ENCODE measurements at regions not wholly inside any gene's neighbourhood (a gene's known extent, or its start where the extent isn't known, plus 50 kb on each side); places are given as distances from the start of the nearest gene placed in this dataset.

- TF ChIP-seq EP300 (conservative IDR thresholded peaks at IDR 0.05; ENCODE audit: poor library complexity, severe bottlenecking) = no peak
- TF ChIP-seq MXI1 (conservative IDR thresholded peaks at IDR 0.05; ENCODE audit: poor library complexity, severe bottlenecking) = no peak
These were observed 674.9 kb upstream of the ADGRL4 start (continued) for GRCh38 chr1:79681382-79681781.

- Histone ChIP-seq H2AFZ (ENCODE audit: low read depth, low read length) (no peak overlapping the region), H3K9ac (ENCODE audit: low read length) (no peak overlapping the region), H3K27ac (ENCODE audit: low read length) (no peak overlapping the region), H3K9me2 (ENCODE audit: insufficient read depth, low read length) (no peaks in the 10 kb centered on the region), H3K27me3 (ENCODE audit: insufficient read depth, low read depth, low read length) (no peaks in the 10 kb centered on the region), H3K4me3 (ENCODE audit: low read length) (no peak overlapping the region), H3K9me3 (ENCODE audit: low read length) (no peaks in the 10 kb centered on the region), H3K79me2 (replicated peaks; ENCODE audit: insufficient read depth, low read length) (no peaks in the 10 kb centered on the region), H4K20me1 (ENCODE audit: insufficient read depth) (no peaks in the 10 kb centered on the region), H3F3A (ENCODE audit: insufficient read depth, low read length, poor library complexity, severe bottlenecking) (no peaks in the 10 kb centered on the region), H3K4me2 (ENCODE audit: low read length) (no peak overlapping the region), H3K36me3 (ENCODE audit: insufficient read depth, low read length) (no peaks in the 10 kb centered on the region)
- no peak for TF ChIP-seq RAD21 (conservative IDR thresholded peaks at IDR 0.05)
- no peak for TF ChIP-seq EZH2 (IDR thresholded peaks at IDR 0.05; ENCODE audit: borderline replicate concordance, insufficient read depth, low read length, poor library complexity, severe bottlenecking)
- TF ChIP-seq SMC3 (conservative IDR thresholded peaks at IDR 0.05; ENCODE audit: poor library complexity) = no peak
- no peak for TF ChIP-seq CTCF (IDR thresholded peaks at IDR 0.05; ENCODE audit: poor library complexity, severe bottlenecking)
- TF ChIP-seq MXI1 (conservative IDR thresholded peaks at IDR 0.05; ENCODE audit: poor library complexity, severe bottlenecking) = no peak
- TF ChIP-seq POLR2AphosphoS5 (IDR thresholded peaks at IDR 0.05) = no peak
- no peak for TF ChIP-seq EP300 (conservative IDR thresholded peaks at IDR 0.05; ENCODE audit: poor library complexity, severe bottlenecking)
- no peak for TF ChIP-seq TAF1 (IDR thresholded peaks at IDR 0.05; ENCODE audit: low read depth)
- TF ChIP-seq REST (IDR thresholded peaks at IDR 0.05; ENCODE audit: borderline replicate concordance) = no peak
These were observed 673.4 kb upstream of the ADGRL4 start for GRCh38 chr1:79679916-79680315.

- Histone ChIP-seq H2AFZ (ENCODE audit: low read depth, low read length) (no peak overlapping the region), H3K9ac (ENCODE audit: low read length) (no peak overlapping the region), H3F3A (ENCODE audit: insufficient read depth, low read length, poor library complexity, severe bottlenecking) (no peaks in the 10 kb centered on the region), H3K79me2 (replicated peaks; ENCODE audit: insufficient read depth, low read length) (no peaks in the 10 kb centered on the region), H3K9me3 (ENCODE audit: low read length) (no peaks in the 10 kb centered on the region), H4K20me1 (ENCODE audit: insufficient read depth) (no peaks in the 10 kb centered on the region), H3K4me3 (ENCODE audit: low read length) (no peak overlapping the region), H3K36me3 (ENCODE audit: insufficient read depth, low read length) (no peaks in the 10 kb centered on the region), H3K27me3 (ENCODE audit: insufficient read depth, low read depth, low read length) (no peaks in the 10 kb centered on the region), H3K27ac (ENCODE audit: low read length) (no peak overlapping the region), H3K4me2 (ENCODE audit: low read length) (no peak overlapping the region), H3K9me2 (ENCODE audit: insufficient read depth, low read length) (no peaks in the 10 kb centered on the region)
- TF ChIP-seq RAD21 (conservative IDR thresholded peaks at IDR 0.05) = no peak
- no peak for TF ChIP-seq MXI1 (conservative IDR thresholded peaks at IDR 0.05; ENCODE audit: poor library complexity, severe bottlenecking)
- no peak for TF ChIP-seq TAF1 (IDR thresholded peaks at IDR 0.05; ENCODE audit: low read depth)
- TF ChIP-seq POLR2AphosphoS5 (IDR thresholded peaks at IDR 0.05) = no peak
- no peak for TF ChIP-seq CTCF (IDR thresholded peaks at IDR 0.05; ENCODE audit: poor library complexity, severe bottlenecking)
- no peak for TF ChIP-seq REST (IDR thresholded peaks at IDR 0.05; ENCODE audit: borderline replicate concordance)
- TF ChIP-seq EP300 (conservative IDR thresholded peaks at IDR 0.05; ENCODE audit: poor library complexity, severe bottlenecking) = no peak
- no peak for TF ChIP-seq EZH2 (IDR thresholded peaks at IDR 0.05; ENCODE audit: borderline replicate concordance, insufficient read depth, low read length, poor library complexity, severe bottlenecking)
- TF ChIP-seq SMC3 (conservative IDR thresholded peaks at IDR 0.05; ENCODE audit: poor library complexity) = no peak
These were observed 661.5 kb upstream of the ADGRL4 start for GRCh38 chr1:79667848-79668696.

Measured in neural cell (in vitro differentiated cells).